K562 (cell line): ENCODE measurements at regions not wholly inside any gene's neighbourhood (a gene's known extent, or its start where the extent isn't known, plus 50 kb on each side); places are given as distances from the start of the nearest gene placed in this dataset.

Experiments
- ATAC-seq: fragments of 200-7000 bp; cut with Tn5 transposase; 3 replicates; pipeline ENCODE4 v1.9.1; 2020; ENCODE audit warnings: moderate library complexity
- BruUV-seq: library from RNA; stranded (reverse); fragments of 400-500 nt; replicated peaks from 2 replicates; lab custom pipeline; 2021; lab: Mats Ljungman, UMichigan
- CTCF ChIA-PET: fragments of 300-600 bp; formaldehyde crosslinking; extraction: SDS; loops from one replicate; lab custom pipeline; 2021; ENCODE audit warnings: low intra/inter-chr PET ratio; lab: Yijun Ruan, JAX
- POLR2A ChIA-PET: fragments of 300-600, 350-650 bp; sonication (Branson Sonifier 250); formaldehyde crosslinking; extraction: SDS; loops from one replicate; lab custom pipeline; 2021; ENCODE audit warnings: antibody characterized with exemption, inconsistent platforms; lab: Yijun Ruan, JAX
- DNase-seq, 4 experiments: peaks; one replicate each; pipeline versions ENCODE4 v3.0.0 to v3.0.0-alpha.2; 2011 to 2018; ENCODE audit warnings: low spot score in 3 of 4, mixed read lengths in 3 of 4; ENCODE audit errors: extremely low read depth in 1 of 4
- FAIRE-seq: peaks from 2 replicates; lab custom pipeline; 2011; peaks lifted over from hg19 to GRCh38; lab: Jason Lieb, UNC
- H2AFZ ChIP-seq: 2 replicates; pipeline ENCODE4 v1.6.0; 2011; ENCODE audit warnings: low read depth, low read length, control low read depth, inconsistent platforms
- H3K27ac ChIP-seq: fragments of 200-600 bp; 3 replicates; pipeline ENCODE4 v1.8.0; 2011; ENCODE audit warnings: low read depth, mild to moderate bottlenecking, control low read depth, inconsistent platforms, low read length, moderate library complexity, mixed read lengths; ENCODE audit errors: extremely low read depth
- H3K27me3 ChIP-seq, 2 experiments: fragments of 300-600 bp in 1 of 2; 2 replicates in 1 of 2; 3 replicates in 1 of 2; pipeline versions ENCODE4 v1.6.0 to v1.8.0; 2011; ENCODE audit warnings: inconsistent platforms in 2 of 2, low read length in 2 of 2, mild to moderate bottlenecking in 1 of 2, mixed read lengths in 1 of 2, moderate library complexity in 1 of 2; ENCODE audit not compliant: control insufficient read depth in 2 of 2, insufficient read depth in 2 of 2
- H3K36me3 ChIP-seq: fragments of 300-600 bp; 3 replicates; pipeline ENCODE4 v1.8.0; 2011; ENCODE audit warnings: mild to moderate bottlenecking, low read length, inconsistent platforms; ENCODE audit not compliant: control insufficient read depth, insufficient read depth
- H3K4me1 ChIP-seq, 2 experiments: fragments of 200-600 bp in 1 of 2; replicated peaks in 1 of 2; 2 replicates in 1 of 2; 3 replicates in 1 of 2; pipeline versions ENCODE4 v1.5.1 to v1.8.0; 2011; ENCODE audit warnings: inconsistent platforms in 2 of 2, low read length in 2 of 2, mild to moderate bottlenecking in 1 of 2, mixed read lengths in 1 of 2, moderate library complexity in 1 of 2; ENCODE audit not compliant: control insufficient read depth in 2 of 2, insufficient read depth in 2 of 2
- H3K4me2 ChIP-seq: 2 replicates; pipeline ENCODE4 v1.6.1; 2011; ENCODE audit warnings: low read length, control low read depth, inconsistent platforms, mixed read lengths; ENCODE audit not compliant: insufficient read depth
- H3K4me3 ChIP-seq: fragments of 200-600 bp; sonication (generic), shearing (Covaris generic); 2 replicates; pipeline ENCODE4 v1.5.1; 2016; ENCODE audit warnings: control low read depth, inconsistent platforms
- H3K79me2 ChIP-seq: fragments of 200-600 bp; 3 replicates; pipeline ENCODE4 v1.8.0; 2011; ENCODE audit warnings: low read length, inconsistent platforms; ENCODE audit not compliant: control insufficient read depth, insufficient read depth
- H3K9ac ChIP-seq, 2 experiments: 2 replicates each; pipeline versions ENCODE4 v1.6.0 to v1.6.1; 2011; ENCODE audit warnings: low read depth in 2 of 2, low read length in 2 of 2, control low read depth in 1 of 2, inconsistent platforms in 1 of 2, mild to moderate bottlenecking in 1 of 2, mixed read lengths in 1 of 2; ENCODE audit not compliant: insufficient read depth in 1 of 2
- H3K9me1 ChIP-seq: one replicate; pipeline ENCODE4 v1.6.0; 2011; ENCODE audit warnings: inconsistent platforms, mild to moderate bottlenecking, low read length, moderate library complexity; ENCODE audit not compliant: control insufficient read depth, insufficient read depth
- H3K9me3 ChIP-seq: replicated peaks from 2 replicates; pipeline ENCODE4 v1.5.1; 2011; ENCODE audit warnings: low read depth, low read length, inconsistent platforms; ENCODE audit not compliant: control insufficient read depth, insufficient read depth
- H4K20me1 ChIP-seq: replicated peaks from 2 replicates; pipeline ENCODE4 v1.6.1; 2011; ENCODE audit warnings: low read length, inconsistent platforms, mixed read lengths; ENCODE audit not compliant: control insufficient read depth, insufficient read depth
- CHD4 ChIP-seq: fragments of 200-600 bp; sonication (generic); IDR thresholded peaks from 3 replicates; pipeline ENCODE4 v1.6.1; 2012; ENCODE audit warnings: low read depth, mild to moderate bottlenecking, mixed read lengths, low read length, inconsistent platforms; ENCODE audit not compliant: insufficient read depth, insufficient replicate concordance, poor library complexity, severe bottlenecking
- JUND ChIP-seq, 2 experiments: IDR thresholded peaks; 2 replicates in 1 of 2; 3 replicates in 1 of 2; pipeline ENCODE4 v1.6.1; 2011; ENCODE audit warnings: borderline replicate concordance in 2 of 2, low read depth in 2 of 2, low read length in 2 of 2, improper control_type of control experiment in 1 of 2, missing biosample characterization in 1 of 2, missing genetic modification characterization in 1 of 2, missing genetic modification reagents in 1 of 2
- MCM3 ChIP-seq: fragments of 450-650 bp; IDR thresholded peaks from 2 replicates; pipeline ENCODE4 v1.6.1; 2016
- POLR2AphosphoS5 ChIP-seq: IDR thresholded peaks from 2 replicates; pipeline ENCODE4 v1.6.1; 2011; ENCODE audit warnings: mild to moderate bottlenecking, low read depth, low read length, moderate library complexity; ENCODE audit not compliant: control insufficient read depth, insufficient read depth
- SP2 ChIP-seq: IDR thresholded peaks from 2 replicates; pipeline ENCODE4 v1.6.1; 2011; ENCODE audit warnings: mild to moderate bottlenecking, low read depth, low read length, moderate library complexity; ENCODE audit not compliant: poor library complexity, severe bottlenecking; ENCODE audit errors: extremely low read depth
- ZNF282 ChIP-seq: sonication (generic); formaldehyde crosslinking; IDR thresholded peaks from 2 replicates; pipeline ENCODE4 v1.8.1; 2023; ENCODE audit warnings: missing genetic modification reagents
- ZNF778 ChIP-seq: fragments of 450-650 bp; formaldehyde crosslinking; IDR thresholded peaks from 2 replicates; pipeline ENCODE4 v1.4.0; 2020; ENCODE audit warnings: mild to moderate bottlenecking, moderate library complexity
- WGBS: fragments of 100-300 bp; shearing (Covaris generic); methylation state at CpG from one replicate; pipeline ENCODE4 v1.1.6; 2016; ENCODE audit warnings: low coverage, mixed read lengths; ENCODE audit not compliant: insufficient coverage; ENCODE audit errors: missing lambda C conversion rate; 5-methylcytosine and 5-hydroxymethylcytosine counted together
- in situ Hi-C: fragments of 300-500 bp; cut with MboI; formaldehyde crosslinking; loops from 4 replicates; pipeline ENCODE4 v1.15.0; 2018; ENCODE audit warnings: inconsistent platforms, mixed read lengths
- intact Hi-C: fragments of 100-400 bp; cut with micrococcal nuclease; formaldehyde crosslinking; loops from 2 replicates; pipeline ENCODE4 v1.14.2; 2022
- TF ChIP-seq, protein P1 (sequence below), 2 experiments: fragments of 200-800 bp in 1 of 2; sonication (Bioruptor generic) in 1 of 2; sonication (generic) in 1 of 2; formaldehyde crosslinking in 1 of 2; IDR thresholded peaks in 1 of 2; conservative IDR thresholded peaks in 1 of 2; 2 replicates each; pipeline versions ENCODE4 v1.5.0 to v1.6.1; 2016 to 2020; ENCODE audit warnings: missing compliant biosample characterization in 1 of 2, missing genetic modification characterization in 1 of 2, missing genetic modification reagents in 1 of 2
- TF ChIP-seq, protein P2 (sequence below): fragments of 450-650 bp; formaldehyde crosslinking; IDR thresholded peaks from 2 replicates; pipeline ENCODE4 v1.4.0; 2020; ENCODE audit warnings: mild to moderate bottlenecking
- TF ChIP-seq, protein P3 (sequence below), 3 experiments: fragments of 200-800 bp in 1 of 3; sonication (Bioruptor generic) in 1 of 3; sonication (generic) in 1 of 3; formaldehyde crosslinking in 1 of 3; IDR thresholded peaks; 2 replicates each; pipeline versions ENCODE4 v1.6.1 to v1.8.0; 2016 to 2022; ENCODE audit warnings: mild to moderate bottlenecking in 2 of 3, missing compliant biosample characterization in 2 of 3, missing genetic modification characterization in 2 of 3, missing genetic modification reagents in 1 of 3
- TF ChIP-seq, protein P4 (sequence below): fragments of 150-350 bp; IDR thresholded peaks from 2 replicates; pipeline ENCODE4 v1.6.1; 2014; ENCODE audit warnings: low read depth, mild to moderate bottlenecking, low read length, borderline replicate concordance

DNA sequence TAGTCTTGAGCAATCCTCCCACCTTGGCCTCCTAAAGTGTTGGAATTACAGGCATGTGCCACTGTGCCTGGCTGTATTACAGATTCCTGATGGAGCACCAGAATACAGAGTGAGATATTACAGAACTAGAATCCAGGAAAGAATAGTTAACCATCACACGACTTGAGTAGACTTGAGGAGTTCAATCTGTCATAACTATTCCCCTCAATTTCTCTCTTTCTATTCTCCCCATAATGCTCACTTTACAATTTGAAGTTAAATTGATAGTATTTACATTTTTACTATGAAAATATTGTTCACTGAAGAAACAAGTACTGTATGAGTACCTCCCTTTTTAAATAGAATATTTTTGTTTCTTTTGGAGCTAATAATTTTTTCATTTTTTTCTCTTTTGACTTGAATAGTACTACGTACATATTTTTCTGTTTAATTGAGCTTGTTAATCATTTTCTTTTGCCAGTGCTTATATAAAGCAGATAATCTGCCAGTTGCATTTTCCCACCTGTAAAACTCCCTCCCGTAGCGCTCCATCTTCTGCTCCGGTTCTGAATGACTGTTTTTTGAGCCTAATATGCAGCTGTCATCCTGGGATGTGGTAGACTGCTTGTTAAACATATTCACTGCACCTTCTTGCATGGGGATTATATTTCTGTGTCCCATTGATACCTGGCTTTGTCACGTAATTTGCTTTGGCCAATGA lies 105.5 kb downstream of the MYCN start:
- TF ChIP-seq SP2: no peak
- TF ChIP-seq, protein P1, sequence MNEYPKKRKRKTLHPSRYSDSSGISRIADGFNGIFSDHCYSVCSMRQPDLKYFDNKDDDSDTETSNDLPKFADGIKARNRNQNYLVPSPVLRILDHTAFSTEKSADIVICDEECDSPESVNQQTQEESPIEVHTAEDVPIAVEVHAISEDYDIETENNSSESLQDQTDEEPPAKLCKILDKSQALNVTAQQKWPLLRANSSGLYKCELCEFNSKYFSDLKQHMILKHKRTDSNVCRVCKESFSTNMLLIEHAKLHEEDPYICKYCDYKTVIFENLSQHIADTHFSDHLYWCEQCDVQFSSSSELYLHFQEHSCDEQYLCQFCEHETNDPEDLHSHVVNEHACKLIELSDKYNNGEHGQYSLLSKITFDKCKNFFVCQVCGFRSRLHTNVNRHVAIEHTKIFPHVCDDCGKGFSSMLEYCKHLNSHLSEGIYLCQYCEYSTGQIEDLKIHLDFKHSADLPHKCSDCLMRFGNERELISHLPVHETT (CRISPR knock-in tag; conservative IDR thresholded peaks at IDR 0.05 in 1 of 2, IDR thresholded peaks at IDR 0.05 in 1 of 2): no peak
- no peak for TF ChIP-seq POLR2AphosphoS5
- TF ChIP-seq ZNF778: no peak
- TF ChIP-seq, protein P2, sequence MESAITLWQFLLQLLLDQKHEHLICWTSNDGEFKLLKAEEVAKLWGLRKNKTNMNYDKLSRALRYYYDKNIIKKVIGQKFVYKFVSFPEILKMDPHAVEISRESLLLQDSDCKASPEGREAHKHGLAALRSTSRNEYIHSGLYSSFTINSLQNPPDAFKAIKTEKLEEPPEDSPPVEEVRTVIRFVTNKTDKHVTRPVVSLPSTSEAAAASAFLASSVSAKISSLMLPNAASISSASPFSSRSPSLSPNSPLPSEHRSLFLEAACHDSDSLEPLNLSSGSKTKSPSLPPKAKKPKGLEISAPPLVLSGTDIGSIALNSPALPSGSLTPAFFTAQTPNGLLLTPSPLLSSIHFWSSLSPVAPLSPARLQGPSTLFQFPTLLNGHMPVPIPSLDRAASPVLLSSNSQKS: no peak
- TF ChIP-seq ZNF282 (CRISPR knock-in tag): no peak
- TF ChIP-seq, protein P3, sequence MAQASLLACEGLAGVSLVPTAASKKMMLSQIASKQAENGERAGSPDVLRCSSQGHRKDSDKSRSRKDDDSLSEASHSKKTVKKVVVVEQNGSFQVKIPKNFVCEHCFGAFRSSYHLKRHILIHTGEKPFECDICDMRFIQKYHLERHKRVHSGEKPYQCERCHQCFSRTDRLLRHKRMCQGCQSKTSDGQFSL (CRISPR knock-in tag; IDR thresholded peaks at IDR 0.05): no peak
- TF ChIP-seq, protein P3 (tag; IDR thresholded peaks at IDR 0.05): no peak
- no peak for TF ChIP-seq CHD4
- TF ChIP-seq, protein P4, sequence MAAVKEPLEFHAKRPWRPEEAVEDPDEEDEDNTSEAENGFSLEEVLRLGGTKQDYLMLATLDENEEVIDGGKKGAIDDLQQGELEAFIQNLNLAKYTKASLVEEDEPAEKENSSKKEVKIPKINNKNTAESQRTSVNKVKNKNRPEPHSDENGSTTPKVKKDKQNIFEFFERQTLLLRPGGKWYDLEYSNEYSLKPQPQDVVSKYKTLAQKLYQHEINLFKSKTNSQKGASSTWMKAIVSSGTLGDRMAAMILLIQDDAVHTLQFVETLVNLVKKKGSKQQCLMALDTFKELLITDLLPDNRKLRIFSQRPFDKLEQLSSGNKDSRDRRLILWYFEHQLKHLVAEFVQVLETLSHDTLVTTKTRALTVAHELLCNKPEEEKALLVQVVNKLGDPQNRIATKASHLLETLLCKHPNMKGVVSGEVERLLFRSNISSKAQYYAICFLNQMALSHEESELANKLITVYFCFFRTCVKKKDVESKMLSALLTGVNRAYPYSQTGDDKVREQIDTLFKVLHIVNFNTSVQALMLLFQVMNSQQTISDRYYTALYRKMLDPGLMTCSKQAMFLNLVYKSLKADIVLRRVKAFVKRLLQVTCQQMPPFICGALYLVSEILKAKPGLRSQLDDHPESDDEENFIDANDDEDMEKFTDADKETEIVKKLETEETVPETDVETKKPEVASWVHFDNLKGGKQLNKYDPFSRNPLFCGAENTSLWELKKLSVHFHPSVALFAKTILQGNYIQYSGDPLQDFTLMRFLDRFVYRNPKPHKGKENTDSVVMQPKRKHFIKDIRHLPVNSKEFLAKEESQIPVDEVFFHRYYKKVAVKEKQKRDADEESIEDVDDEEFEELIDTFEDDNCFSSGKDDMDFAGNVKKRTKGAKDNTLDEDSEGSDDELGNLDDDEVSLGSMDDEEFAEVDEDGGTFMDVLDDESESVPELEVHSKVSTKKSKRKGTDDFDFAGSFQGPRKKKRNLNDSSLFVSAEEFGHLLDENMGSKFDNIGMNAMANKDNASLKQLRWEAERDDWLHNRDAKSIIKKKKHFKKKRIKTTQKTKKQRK: no peak
- no peak for TF ChIP-seq MCM3
- TF ChIP-seq JUND (IDR thresholded peaks at IDR 0.05; ENCODE audit: borderline replicate concordance, low read depth, low read length): no peak
- no peak for TF ChIP-seq JUND (tag; IDR thresholded peaks at IDR 0.05; ENCODE audit: borderline replicate concordance, low read depth, low read length)
- H3K79me2 ChIP-seq: no peaks in the 10 kb centered on the region
- H3K9ac ChIP-seq: no peak overlapping the region
- in situ Hi-C loops: no loop called here
- no peak overlapping the region for H2AFZ ChIP-seq
- CTCF ChIA-PET: no interaction called here
- BruUV-seq: no TSS peak
- no peak overlapping the region for H3K4me2 ChIP-seq
- no peak overlapping the region for H3K4me3 ChIP-seq
- DNase-seq (no peak), FAIRE-seq (no peak), ATAC-seq (no peak)
- H3K9me1 ChIP-seq: no peaks in the 10 kb centered on the region
- H3K36me3 ChIP-seq: no peaks in the 10 kb centered on the region
- POLR2A ChIA-PET: no interaction called here
- no peaks in the 10 kb centered on the region; a peak in 1 of 5 replicates for H3K27me3 ChIP-seq
- 1% methylated on average over 6 of the region's 6 CpGs for WGBS
- no peak overlapping the region for H3K27ac ChIP-seq
- no peaks in the 10 kb centered on the region for H4K20me1 ChIP-seq
- intact Hi-C loops: no loop called here
- no peaks in the 10 kb centered on the region for H3K4me1 ChIP-seq
- H3K9me3 ChIP-seq: no peaks in the 10 kb centered on the region
